ENCODE measurements at regions not wholly inside any gene's neighbourhood (a gene's known extent, or its start where the extent isn't known, plus 50 kb on each side); places are given as distances from the start of the nearest gene placed in this dataset.

GRCh38 chr2:31729442-31730092 lies 148.8 kb upstream of the SRD5A2 start:
- DNase-seq (ENCODE audit: low read depth), result peak; percentile 8
- H3K4me3 ChIP-seq (ENCODE audit: low read depth, low read length), result no peak overlapping the region
- TF ChIP-seq, protein P1, sequence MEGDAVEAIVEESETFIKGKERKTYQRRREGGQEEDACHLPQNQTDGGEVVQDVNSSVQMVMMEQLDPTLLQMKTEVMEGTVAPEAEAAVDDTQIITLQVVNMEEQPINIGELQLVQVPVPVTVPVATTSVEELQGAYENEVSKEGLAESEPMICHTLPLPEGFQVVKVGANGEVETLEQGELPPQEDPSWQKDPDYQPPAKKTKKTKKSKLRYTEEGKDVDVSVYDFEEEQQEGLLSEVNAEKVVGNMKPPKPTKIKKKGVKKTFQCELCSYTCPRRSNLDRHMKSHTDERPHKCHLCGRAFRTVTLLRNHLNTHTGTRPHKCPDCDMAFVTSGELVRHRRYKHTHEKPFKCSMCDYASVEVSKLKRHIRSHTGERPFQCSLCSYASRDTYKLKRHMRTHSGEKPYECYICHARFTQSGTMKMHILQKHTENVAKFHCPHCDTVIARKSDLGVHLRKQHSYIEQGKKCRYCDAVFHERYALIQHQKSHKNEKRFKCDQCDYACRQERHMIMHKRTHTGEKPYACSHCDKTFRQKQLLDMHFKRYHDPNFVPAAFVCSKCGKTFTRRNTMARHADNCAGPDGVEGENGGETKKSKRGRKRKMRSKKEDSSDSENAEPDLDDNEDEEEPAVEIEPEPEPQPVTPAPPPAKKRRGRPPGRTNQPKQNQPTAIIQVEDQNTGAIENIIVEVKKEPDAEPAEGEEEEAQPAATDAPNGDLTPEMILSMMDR (IDR thresholded peaks at IDR 0.05; ENCODE audit: low read depth, low read length, missing control alignments), result peak; percentile 68

- no peak overlapping the region for H3K4me3 ChIP-seq (ENCODE audit: low read depth, low read length)
- TF ChIP-seq, protein P1 (IDR thresholded peaks at IDR 0.05; ENCODE audit: low read depth, low read length, missing control alignments), result no peak
- no peak for DNase-seq (ENCODE audit: low read depth)
Measured at GRCh38 chr2:31729065-31729439, 148.3 kb upstream of the SRD5A2 start.

DNA sequence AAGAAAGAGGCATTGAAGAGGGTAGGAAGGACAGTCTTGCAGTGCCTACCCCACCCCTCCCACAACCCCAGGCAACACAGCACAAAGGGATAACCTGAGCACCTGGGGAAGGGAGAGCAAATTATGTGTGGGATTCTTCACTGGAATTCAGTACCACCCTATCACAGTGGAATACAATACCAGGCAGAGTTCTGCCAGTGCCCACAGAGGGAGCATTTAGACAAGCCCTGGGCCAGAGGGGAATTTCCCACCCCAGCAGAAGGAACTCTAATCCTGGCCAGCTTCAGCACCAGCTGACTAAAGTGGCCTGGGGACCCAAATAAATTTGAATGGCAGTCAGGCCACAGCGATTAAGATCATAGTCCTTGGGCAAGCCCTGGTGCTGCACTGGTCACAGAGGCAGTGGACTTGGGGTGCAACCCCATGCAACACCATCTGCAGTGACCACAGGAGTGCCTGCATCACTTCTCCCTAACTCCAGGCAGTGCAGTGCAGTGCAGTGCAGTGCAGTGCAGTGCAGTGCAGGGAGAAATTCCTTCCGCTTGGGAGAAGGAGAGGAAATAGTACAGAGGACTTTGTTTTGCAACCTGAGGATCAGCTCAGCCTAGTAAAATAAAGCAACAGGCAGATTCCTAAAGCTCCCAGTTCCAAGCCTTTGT lies 147.8 kb upstream of the SRD5A2 start:
- no peak for DNase-seq (ENCODE audit: low read depth)
- TF ChIP-seq, protein P1 (IDR thresholded peaks at IDR 0.05; ENCODE audit: low read depth, low read length, missing control alignments), result no peak
- H3K4me3 ChIP-seq (ENCODE audit: low read depth, low read length), result no peak overlapping the region

DNA sequence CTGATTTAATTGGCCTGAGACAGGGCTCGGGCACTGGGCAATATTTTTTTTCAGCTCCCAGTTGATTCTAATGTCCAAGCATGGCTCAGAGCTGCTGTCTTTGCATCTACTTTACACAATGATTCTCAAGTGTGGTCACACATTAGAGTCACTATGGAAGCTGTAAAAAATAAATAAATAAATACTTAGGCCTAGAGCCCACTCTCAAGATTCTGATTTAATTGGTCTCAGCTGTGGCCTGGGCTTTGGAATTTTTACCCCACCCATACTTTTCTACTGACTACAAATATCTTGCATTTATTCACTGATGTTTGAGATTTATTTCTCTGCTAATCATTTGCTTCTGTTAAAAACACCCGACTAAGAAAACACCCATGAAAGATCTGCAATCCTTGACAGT lies 145.7 kb upstream of the SRD5A2 start:
- no peak overlapping the region for H3K4me3 ChIP-seq (ENCODE audit: low read depth, low read length)
- DNase-seq (ENCODE audit: low read depth), result no peak
- TF ChIP-seq, protein P1 (IDR thresholded peaks at IDR 0.05; ENCODE audit: low read depth, low read length, missing control alignments), result no peak

DNA sequence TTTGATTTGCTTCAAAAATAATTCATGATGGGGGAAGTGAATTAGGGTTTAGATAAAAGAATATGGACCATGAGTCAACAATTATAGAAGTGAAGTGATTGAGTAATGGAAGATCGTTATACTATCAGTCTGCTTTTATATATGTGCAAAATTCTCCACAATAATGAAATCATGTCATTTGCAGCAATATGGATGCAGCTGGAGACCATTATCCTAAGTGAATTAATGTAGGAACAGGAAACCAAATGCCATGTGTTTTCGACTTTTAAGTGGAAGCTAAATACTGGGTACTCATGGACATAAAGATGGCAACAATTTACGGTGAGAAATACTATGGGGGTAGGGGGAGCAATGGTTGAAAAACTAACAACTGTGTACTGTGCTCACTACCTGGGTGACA lies 144.7 kb upstream of the SRD5A2 start:
- no peak for DNase-seq (ENCODE audit: low read depth)
- TF ChIP-seq, protein P1 (IDR thresholded peaks at IDR 0.05; ENCODE audit: low read depth, low read length, missing control alignments), result no peak
- H3K4me3 ChIP-seq (ENCODE audit: low read depth, low read length), result no peak overlapping the region

DNA sequence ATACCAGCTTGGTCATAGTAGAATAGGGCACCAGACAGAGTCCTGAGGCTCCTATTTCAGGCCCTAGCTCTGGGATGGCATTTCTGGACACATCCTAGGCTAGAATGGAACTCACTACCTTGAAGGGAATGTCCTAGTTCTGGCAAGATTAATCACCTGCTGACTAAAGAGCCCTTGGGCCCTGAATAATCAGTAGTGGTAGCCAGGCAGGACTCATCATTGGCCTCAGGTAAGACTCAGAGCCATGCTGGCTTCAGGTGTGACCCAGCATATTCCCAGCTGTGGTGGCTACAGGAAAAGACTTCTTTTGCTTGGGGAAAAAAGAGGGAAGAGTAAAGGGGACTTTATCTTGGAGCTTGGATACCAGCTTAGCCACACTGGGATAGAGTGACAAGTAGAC lies 131.0 kb upstream of the SRD5A2 start:
- no peak for DNase-seq (ENCODE audit: low read depth)
- TF ChIP-seq, protein P1 (IDR thresholded peaks at IDR 0.05; ENCODE audit: low read depth, low read length, missing control alignments), result no peak
- no peak overlapping the region for H3K4me3 ChIP-seq (ENCODE audit: low read depth, low read length)

DNA sequence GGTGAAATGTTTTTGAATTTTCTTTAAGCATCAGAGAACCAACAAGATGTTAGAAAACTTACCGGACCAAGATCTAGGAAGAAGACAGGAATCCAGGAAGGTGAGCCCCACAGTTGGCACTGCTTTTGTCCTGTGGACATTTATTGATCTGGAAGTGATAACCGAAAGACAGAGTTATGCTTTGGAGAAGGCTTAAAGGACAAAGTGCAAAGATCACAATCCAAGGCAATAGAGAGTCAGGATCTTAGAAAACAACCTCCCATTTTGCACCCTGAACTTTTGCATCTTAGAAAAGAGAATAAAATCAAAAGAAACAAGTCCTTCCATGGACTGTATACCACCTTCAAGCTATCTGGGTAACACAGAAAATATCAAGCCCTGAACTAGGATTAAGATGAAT lies 129.4 kb upstream of the SRD5A2 start:
- no peak overlapping the region for H3K4me3 ChIP-seq (ENCODE audit: low read depth, low read length)
- DNase-seq (ENCODE audit: low read depth), result no peak
- TF ChIP-seq, protein P1 (IDR thresholded peaks at IDR 0.05; ENCODE audit: low read depth, low read length, missing control alignments), result no peak
